ENCODE measurements at regions not wholly inside any gene's neighbourhood (a gene's known extent, or its start where the extent isn't known, plus 50 kb on each side); places are given as distances from the start of the nearest gene placed in this dataset.
A peak's percentile ranks its signal among the peaks of the same experiment; 100 is the strongest.

- no peak for DNase-seq
Measured at GRCh38 chr13:85535316-85536084, 263.7 kb downstream of the SLITRK6 start.

- no peak for DNase-seq
Measured at GRCh38 chr13:85533911-85534310, 265.3 kb downstream of the SLITRK6 start.

GRCh38 chr13:85529218-85529594 lies 270.0 kb downstream of the SLITRK6 start:
- no peak for DNase-seq

GRCh38 chr13:85528491-85529217 lies 270.6 kb downstream of the SLITRK6 start:
- no peak for DNase-seq

GRCh38 chr13:85527316-85527715 lies 271.9 kb downstream of the SLITRK6 start:
- no peak for DNase-seq

- no peak for DNase-seq
Measured at GRCh38 chr13:85525411-85525810, 273.8 kb downstream of the SLITRK6 start.

GRCh38 chr13:85521657-85522056 lies 277.6 kb downstream of the SLITRK6 start:
- no peak for DNase-seq

- DNase-seq: no peak
Measured at GRCh38 chr13:85520445-85520844, 278.8 kb downstream of the SLITRK6 start.

- DNase-seq: no peak
Measured at GRCh38 chr13:85519363-85519762, 279.9 kb downstream of the SLITRK6 start.

GRCh38 chr13:85512421-85512820 lies 286.8 kb downstream of the SLITRK6 start:
- no peak for DNase-seq

- DNase-seq: no peak
Measured at GRCh38 chr13:85509512-85509911, 289.7 kb downstream of the SLITRK6 start.

GRCh38 chr13:85508683-85509329 lies 290.4 kb downstream of the SLITRK6 start:
- DNase-seq: no peak

GRCh38 chr13:85503797-85504196 lies 295.4 kb downstream of the SLITRK6 start:
- DNase-seq: no peak

- no peak for DNase-seq
Measured at GRCh38 chr13:85501616-85502015, 297.6 kb downstream of the SLITRK6 start.

- no peak for DNase-seq
Measured at GRCh38 chr13:85500696-85501256, 298.4 kb downstream of the SLITRK6 start.

- no peak for DNase-seq
Measured at GRCh38 chr13:85498774-85499173, 300.4 kb downstream of the SLITRK6 start.

- no peak for DNase-seq
Measured at GRCh38 chr13:85497652-85498051, 301.6 kb downstream of the SLITRK6 start.

- no peak for DNase-seq
Measured at GRCh38 chr13:85492283-85492682, 306.9 kb downstream of the SLITRK6 start.

- DNase-seq: no peak
Measured at GRCh38 chr13:85486663-85487062, 312.6 kb downstream of the SLITRK6 start.

GRCh38 chr13:85473144-85473543 lies 326.1 kb downstream of the SLITRK6 start:
- no peak for DNase-seq

- DNase-seq: no peak
Measured at GRCh38 chr13:85469320-85469719, 329.9 kb downstream of the SLITRK6 start.

- peak; percentile 15 for DNase-seq
Measured at GRCh38 chr13:85462792-85463425, 336.3 kb downstream of the SLITRK6 start.

- DNase-seq: no peak
Measured at GRCh38 chr13:85461621-85462020, 337.6 kb downstream of the SLITRK6 start.
